Skin epidermis (tissue), 12 donors: ENCODE measurements at regions not wholly inside any gene's neighbourhood (a gene's known extent, or its start where the extent isn't known, plus 50 kb on each side); places are given as distances from the start of the nearest gene placed in this dataset.
A peak's percentile ranks its signal among the peaks of the same experiment; 100 is the strongest.

Experiments
- H3K27ac ChIP-seq, 21 experiments: fragments of 200-600 bp; sonication (generic) in 11 of 21; one replicate each; pipeline ENCODE4 v1.5.0; 2020; ENCODE audit warnings: mild to moderate bottlenecking in 3 of 21, inconsistent platforms in 2 of 21, moderate library complexity in 2 of 21
- H3K4me3 ChIP-seq, 7 experiments: fragments of 200-600 bp; sonication (generic) in 2 of 7; one replicate each; pipeline ENCODE4 v1.5.0; 2020; ENCODE audit warnings: inconsistent platforms in 2 of 7, mild to moderate bottlenecking in 2 of 7, moderate library complexity in 1 of 7

GRCh38 chr3:177300039-177300833, 103.0 kb upstream of the TBL1XR1 start:
- H3K27ac ChIP-seq, result no peak overlapping the region
- no peak overlapping the region for H3K4me3 ChIP-seq

DNA sequence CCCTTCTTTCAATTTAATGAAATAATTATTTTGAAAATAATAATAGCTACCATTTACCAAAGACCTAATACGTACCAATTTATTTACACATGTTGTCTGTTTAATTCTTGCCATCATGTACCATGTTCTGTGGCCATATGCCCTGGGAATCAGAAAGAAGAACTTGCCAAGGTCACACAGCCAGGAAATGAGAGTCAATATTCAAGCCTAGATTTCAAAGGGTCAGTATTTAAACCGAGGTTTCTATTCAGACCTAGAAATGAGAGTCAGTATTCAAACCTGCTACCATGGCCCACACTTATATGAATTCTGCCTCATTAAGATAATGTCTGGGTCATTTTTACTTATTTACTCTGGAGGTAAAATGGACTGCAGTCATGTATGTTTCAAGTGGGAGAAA, 103.6 kb upstream of the TBL1XR1 start:
- Histone ChIP-seq H3K4me3 (no peak overlapping the region), H3K27ac (no peak overlapping the region)

DNA sequence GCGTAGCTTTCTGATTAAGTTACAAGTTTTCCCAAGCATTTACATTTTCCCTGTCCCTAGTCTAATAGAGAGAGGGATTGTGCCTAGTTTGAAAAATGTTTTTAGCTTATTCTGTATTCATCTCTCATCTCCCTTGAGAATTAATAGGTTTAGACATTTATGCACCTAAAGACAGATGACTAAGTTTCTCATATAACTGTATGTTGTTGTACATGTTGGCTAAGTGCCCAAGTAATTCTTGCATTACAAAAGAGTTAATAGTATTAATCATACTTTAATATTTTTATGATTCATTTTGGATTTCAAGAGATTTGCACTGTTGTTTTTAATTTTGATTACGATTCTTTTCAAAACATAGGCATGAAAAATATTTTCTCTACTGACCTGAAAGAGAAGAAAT, 109.0 kb upstream of the TBL1XR1 start:
- H3K4me3 ChIP-seq, result no peak overlapping the region
- no peak overlapping the region for H3K27ac ChIP-seq

GRCh38 chr3:177307391-177307790, 110.1 kb upstream of the TBL1XR1 start:
- Histone ChIP-seq H3K4me3 (no peak overlapping the region), H3K27ac (no peak overlapping the region)

DNA sequence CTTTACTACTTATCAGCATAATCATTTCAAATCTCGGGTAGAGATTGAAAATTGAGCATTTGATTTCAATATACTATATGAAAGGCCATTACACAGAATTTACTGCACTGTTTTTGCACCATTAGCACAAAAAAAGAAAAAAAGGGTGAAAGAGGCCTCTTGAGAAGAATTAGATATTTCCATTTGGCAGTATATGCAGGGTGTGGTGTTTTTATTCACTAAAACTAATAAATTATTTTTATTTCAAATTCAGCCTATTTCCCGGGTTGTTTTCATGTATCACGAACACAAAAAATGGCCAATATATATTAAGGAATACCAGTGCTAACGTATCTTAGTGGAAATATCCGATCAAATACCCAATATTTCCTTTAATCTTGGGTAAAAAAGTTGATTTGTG, 110.5 kb upstream of the TBL1XR1 start:
- H3K4me3 ChIP-seq, result no peak overlapping the region

GRCh38 chr3:177308286-177308685, 111.0 kb upstream of the TBL1XR1 start:
- Histone ChIP-seq H3K4me3 (no peak overlapping the region), H3K27ac (no peak overlapping the region)

More for the DNA sequence above, 110.5 kb upstream of the TBL1XR1 start:
- no peak overlapping the region for H3K27ac ChIP-seq

GRCh38 chr3:177308911-177309310, 111.6 kb upstream of the TBL1XR1 start:
- H3K27ac ChIP-seq, result no peak overlapping the region
- H3K4me3 ChIP-seq, result no peak overlapping the region

DNA sequence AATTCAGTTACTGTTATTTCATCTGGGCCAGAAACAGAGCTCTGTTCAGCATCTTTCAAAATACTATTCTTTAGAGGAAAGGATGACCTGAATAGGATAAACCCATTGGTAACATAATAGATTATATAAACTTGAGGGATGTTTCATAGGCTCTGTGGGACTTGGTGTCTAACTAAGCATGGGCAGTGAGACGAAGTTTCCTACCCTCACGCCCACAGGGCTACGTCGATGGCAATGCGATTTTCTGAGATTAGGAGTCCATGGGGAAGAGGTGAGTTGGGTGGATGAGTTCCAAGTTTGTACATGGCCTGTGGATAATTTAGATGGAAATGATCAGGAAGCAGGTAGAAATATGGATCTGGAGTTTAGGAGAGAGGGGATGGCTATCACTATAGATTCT, 115.2 kb upstream of the TBL1XR1 start:
- H3K4me3 ChIP-seq, result no peak overlapping the region
- H3K27ac ChIP-seq, result no peak overlapping the region

GRCh38 chr3:177314897-177315296, 117.6 kb upstream of the TBL1XR1 start:
- Histone ChIP-seq H3K4me3 (no peak overlapping the region), H3K27ac (no peak overlapping the region)

DNA sequence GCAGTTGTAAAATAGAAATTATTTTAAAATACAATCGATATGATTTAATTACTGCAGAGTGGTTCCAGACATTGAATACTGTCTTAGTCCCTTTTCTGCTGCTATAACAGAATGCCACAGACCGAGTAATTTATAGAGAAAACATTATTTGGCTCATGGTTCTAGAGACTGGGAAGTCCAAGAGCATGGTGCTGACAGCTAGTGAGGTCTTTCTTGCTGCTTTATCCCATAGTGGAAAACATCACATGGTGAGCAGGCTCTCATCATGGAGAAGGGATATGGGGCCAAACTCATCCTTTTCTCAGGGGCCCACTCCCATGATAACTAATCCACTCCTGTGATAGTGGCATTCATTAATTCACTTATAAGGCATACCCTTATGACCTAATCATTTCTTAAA, 120.0 kb upstream of the TBL1XR1 start:
- H3K4me3 ChIP-seq, result no peak overlapping the region
- no peak overlapping the region for H3K27ac ChIP-seq

- Histone ChIP-seq H3K27ac (no peak overlapping the region), H3K4me3 (no peak overlapping the region)
These were observed 121.3 kb upstream of the TBL1XR1 start for GRCh38 chr3:177318559-177318958.

DNA sequence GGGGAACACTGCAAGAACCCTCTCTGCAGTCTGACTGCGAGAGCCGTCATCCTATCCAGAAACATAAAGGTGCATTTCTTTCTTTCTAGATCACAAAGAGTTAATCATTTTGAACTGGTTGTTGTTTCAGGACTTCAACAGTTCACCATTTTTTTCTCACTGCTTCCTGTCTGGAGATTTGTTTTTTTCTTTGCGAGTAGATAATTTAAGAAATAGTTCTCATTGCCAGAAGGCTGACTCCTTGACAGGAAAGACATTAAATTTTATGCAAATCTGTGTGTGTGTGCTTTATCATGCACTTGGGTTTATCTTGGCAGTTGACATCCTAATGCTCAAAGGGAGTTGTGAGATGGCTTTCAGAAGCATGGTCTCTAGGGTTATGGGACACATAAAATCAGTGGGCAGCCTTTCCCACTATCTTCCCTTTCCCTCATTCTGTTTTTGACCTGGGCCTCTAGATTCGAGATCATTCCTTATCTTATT, 123.5 kb upstream of the TBL1XR1 start:
- Histone ChIP-seq H3K27ac (peak overlapping the region in 1 of 21 experiments; percentile 28), H3K4me3 (no peak overlapping the region)

DNA sequence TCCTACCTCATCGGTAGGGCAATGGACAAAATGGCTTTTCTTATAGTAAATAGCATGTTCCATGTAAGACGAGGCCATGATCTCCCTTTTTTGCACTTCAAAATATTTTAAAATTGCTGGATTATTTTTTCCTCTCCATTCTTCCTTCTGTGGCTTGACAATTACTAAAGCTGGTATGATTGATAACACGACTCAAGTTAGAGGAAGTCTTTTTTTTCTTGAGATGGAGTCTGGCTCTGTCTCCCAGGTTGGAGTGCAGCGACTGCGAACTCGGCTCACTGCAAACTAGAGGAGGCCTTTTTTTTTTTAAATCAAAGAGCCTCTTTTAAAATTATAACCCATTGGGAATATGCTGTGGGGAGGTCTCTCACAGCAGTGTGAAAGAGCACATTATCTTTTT, 124.5 kb upstream of the TBL1XR1 start:
- Histone ChIP-seq H3K27ac (no peak overlapping the region), H3K4me3 (no peak overlapping the region)

DNA sequence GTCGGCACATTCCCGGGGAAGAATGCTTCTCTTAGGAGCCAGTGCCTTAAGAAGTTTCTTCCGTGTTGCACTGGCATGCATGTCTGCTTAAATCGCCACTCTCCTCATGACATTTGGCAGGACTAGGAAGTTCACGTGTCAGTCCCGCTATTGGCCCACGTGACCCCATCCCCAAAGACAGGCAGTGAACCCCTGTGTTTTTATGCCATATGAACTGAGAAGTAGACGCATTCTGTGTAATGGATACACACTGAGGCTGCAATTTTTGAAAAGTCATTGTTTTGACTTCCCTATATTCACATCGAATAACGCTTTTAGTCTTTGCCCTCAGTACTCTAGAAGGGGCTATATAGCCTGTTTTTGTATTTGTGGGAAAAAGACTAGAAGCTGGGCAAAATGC, 125.6 kb upstream of the TBL1XR1 start:
- no peak overlapping the region for H3K27ac ChIP-seq
- no peak overlapping the region for H3K4me3 ChIP-seq

DNA sequence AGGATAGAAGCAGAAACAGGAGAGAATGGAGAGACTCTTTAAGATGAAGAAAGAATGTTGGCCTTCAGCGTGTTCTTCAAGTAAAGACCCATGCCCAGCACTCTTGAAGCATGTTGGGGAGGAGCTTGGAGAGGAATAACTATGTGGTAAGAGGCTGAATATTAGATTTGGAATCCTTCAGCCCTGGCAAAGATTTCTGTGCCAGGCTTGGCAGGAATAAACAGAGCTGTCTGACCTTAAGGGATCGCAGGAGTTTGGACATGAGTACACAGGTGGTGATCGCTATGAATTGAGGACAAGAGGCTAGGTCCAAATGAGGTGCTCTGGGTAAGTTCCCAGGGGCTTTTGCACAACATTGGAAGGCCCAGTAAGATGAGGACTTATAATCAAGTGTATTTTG, 132.6 kb upstream of the TBL1XR1 start:
- Histone ChIP-seq H3K27ac (peak overlapping the region in 1 of 21 experiments; percentile 3), H3K4me3 (no peak overlapping the region)

- H3K27ac ChIP-seq, result no peak overlapping the region
- H3K4me3 ChIP-seq, result no peak overlapping the region
These were observed 133.5 kb upstream of the TBL1XR1 start for GRCh38 chr3:177330779-177331178.

DNA sequence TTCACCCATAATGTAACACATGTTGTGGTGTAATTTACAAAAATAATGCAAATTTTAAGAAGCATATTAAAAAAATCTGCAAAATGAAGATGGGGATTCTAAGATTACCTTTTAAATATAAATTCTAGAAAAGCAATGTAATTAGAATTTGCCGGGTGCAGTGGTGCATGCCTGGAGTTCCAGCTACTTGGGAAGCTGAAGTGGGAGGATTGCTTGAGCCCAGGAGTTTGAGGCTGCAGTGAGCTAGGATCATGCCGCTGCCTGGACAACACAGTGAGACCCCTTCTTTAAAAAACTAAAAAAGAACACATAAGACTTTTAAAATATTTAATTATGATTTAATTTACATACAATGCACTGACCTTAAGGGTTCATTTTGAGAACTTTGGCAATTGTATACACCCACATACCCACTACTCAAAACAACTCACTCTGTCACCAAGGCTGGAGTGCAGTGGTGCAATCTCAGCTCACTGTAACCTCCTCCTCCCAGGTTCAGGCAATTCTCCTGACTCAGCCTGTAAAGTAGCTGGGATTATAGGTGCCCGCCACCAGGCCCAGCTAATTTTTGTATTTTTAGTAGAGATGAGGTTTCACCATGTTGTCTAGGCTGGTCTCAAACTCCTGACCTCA, 134.0 kb upstream of the TBL1XR1 start:
- Histone ChIP-seq H3K4me3 (no peak overlapping the region), H3K27ac (no peak overlapping the region)

DNA sequence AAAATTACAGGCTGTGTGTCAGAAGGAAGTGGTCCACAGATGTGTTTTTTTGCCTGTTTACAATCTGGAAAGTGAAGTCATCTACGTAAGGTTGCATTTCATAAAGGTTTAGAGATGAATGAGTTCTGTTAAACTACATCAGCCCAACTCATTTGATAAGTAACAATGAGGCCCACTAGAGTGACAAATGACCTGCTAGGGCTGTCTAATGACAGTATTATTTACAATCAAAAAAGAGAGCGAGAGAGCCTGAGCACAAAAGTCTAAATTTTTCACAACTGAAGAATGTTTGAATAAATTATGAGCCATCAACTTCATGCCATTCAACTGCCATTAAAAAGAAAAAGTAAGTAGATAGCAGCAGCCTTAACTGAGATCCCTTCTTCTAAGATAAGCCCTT, 135.7 kb upstream of the TBL1XR1 start:
- Histone ChIP-seq H3K27ac (no peak overlapping the region), H3K4me3 (no peak overlapping the region)

GRCh38 chr3:177333533-177334520, 136.5 kb upstream of the TBL1XR1 start:
- Histone ChIP-seq H3K4me3 (no peak overlapping the region), H3K27ac (peak overlapping the region in 1 of 21 experiments; percentile 27)

GRCh38 chr3:177334803-177335202, 137.5 kb upstream of the TBL1XR1 start:
- H3K27ac ChIP-seq, result no peak overlapping the region
- no peak overlapping the region for H3K4me3 ChIP-seq
